ENCODE measurements at regions not wholly inside any gene's neighbourhood (a gene's known extent, or its start where the extent isn't known, plus 50 kb on each side); places are given as distances from the start of the nearest gene placed in this dataset.
"Not testable (repeated sequence)": the region's sequence is repeated elsewhere in the genome, so short reads cannot be mapped to it uniquely, and the experiment has no call there.

GRCh38 chr5:172540099-172540870, 86.0 kb upstream of the SH3PXD2B start:
- in situ Hi-C loops (cut with HindIII; ENCODE audit: low pct_unique_long_range_greater_than_20kb, low sequenced_read_pairs), result no loop called here
- DNase-seq (ENCODE audit: low read depth, low spot score), result no peak

- in situ Hi-C loops (cut with HindIII; ENCODE audit: low pct_unique_long_range_greater_than_20kb, low sequenced_read_pairs), result no loop called here
These were observed 80.8 kb upstream of the SH3PXD2B start for GRCh38 chr5:172535108-172535445.

GRCh38 chr5:172534229-172535107, 80.1 kb upstream of the SH3PXD2B start:
- in situ Hi-C loops (cut with HindIII; ENCODE audit: low pct_unique_long_range_greater_than_20kb, low sequenced_read_pairs), result no loop called here
- DNase-seq (ENCODE audit: low read depth, low spot score), result no peak

More at GRCh38 chr5:172535108-172535445, 80.8 kb upstream of the SH3PXD2B start:
- DNase-seq (ENCODE audit: low read depth, low spot score), result no peak

GRCh38 chr5:172533399-172534228, 79.3 kb upstream of the SH3PXD2B start:
- in situ Hi-C loops (cut with HindIII; ENCODE audit: low pct_unique_long_range_greater_than_20kb, low sequenced_read_pairs), result no loop called here
- peak; percentile 13 for DNase-seq (ENCODE audit: low read depth, low spot score)

- no peak for DNase-seq (ENCODE audit: low read depth, low spot score)
- in situ Hi-C loops (cut with HindIII; ENCODE audit: low pct_unique_long_range_greater_than_20kb, low sequenced_read_pairs), result no loop called here
These were observed 78.7 kb upstream of the SH3PXD2B start for GRCh38 chr5:172533058-172533398.

- in situ Hi-C loops (cut with HindIII; ENCODE audit: low pct_unique_long_range_greater_than_20kb, low sequenced_read_pairs); DNase-seq (ENCODE audit: low read depth, low spot score): not testable (repeated sequence)
These were observed 78.1 kb upstream of the SH3PXD2B start for GRCh38 chr5:172532439-172532838.

- DNase-seq (ENCODE audit: low read depth, low spot score), result no peak
- in situ Hi-C loops (cut with HindIII; ENCODE audit: low pct_unique_long_range_greater_than_20kb, low sequenced_read_pairs), result no loop called here
These were observed 77.3 kb upstream of the SH3PXD2B start for GRCh38 chr5:172531704-172532026.

- no peak for DNase-seq (ENCODE audit: low read depth, low spot score)
- in situ Hi-C loops (cut with HindIII; ENCODE audit: low pct_unique_long_range_greater_than_20kb, low sequenced_read_pairs), result no loop called here
These were observed 76.8 kb upstream of the SH3PXD2B start for GRCh38 chr5:172530878-172531703.

GRCh38 chr5:172530406-172530805, 76.1 kb upstream of the SH3PXD2B start:
- in situ Hi-C loops (cut with HindIII; ENCODE audit: low pct_unique_long_range_greater_than_20kb, low sequenced_read_pairs), result no loop called here

GRCh38 chr5:172529896-172530295, 75.6 kb upstream of the SH3PXD2B start:
- DNase-seq (ENCODE audit: low read depth, low spot score), result no peak
- in situ Hi-C loops (cut with HindIII; ENCODE audit: low pct_unique_long_range_greater_than_20kb, low sequenced_read_pairs), result no loop called here

More at GRCh38 chr5:172530406-172530805, 76.1 kb upstream of the SH3PXD2B start:
- DNase-seq (ENCODE audit: low read depth, low spot score), result no peak

- DNase-seq (ENCODE audit: low read depth, low spot score), result peak; percentile 7
- in situ Hi-C loops (cut with HindIII; ENCODE audit: low pct_unique_long_range_greater_than_20kb, low sequenced_read_pairs), result no loop called here
These were observed 74.1 kb upstream of the SH3PXD2B start for GRCh38 chr5:172528440-172528839.

- in situ Hi-C loops (cut with HindIII; ENCODE audit: low pct_unique_long_range_greater_than_20kb, low sequenced_read_pairs), result no loop called here
- no peak for DNase-seq (ENCODE audit: low read depth, low spot score)
These were observed 73.2 kb upstream of the SH3PXD2B start for GRCh38 chr5:172527559-172527958.

- DNase-seq (ENCODE audit: low read depth, low spot score), result no peak
- in situ Hi-C loops (cut with HindIII; ENCODE audit: low pct_unique_long_range_greater_than_20kb, low sequenced_read_pairs), result no loop called here
These were observed 71.7 kb upstream of the SH3PXD2B start for GRCh38 chr5:172525996-172526360.

GRCh38 chr5:172525307-172525995, 71.1 kb upstream of the SH3PXD2B start:
- in situ Hi-C loops (cut with HindIII; ENCODE audit: low pct_unique_long_range_greater_than_20kb, low sequenced_read_pairs), result no loop called here
- DNase-seq (ENCODE audit: low read depth, low spot score), result no peak

GRCh38 chr5:172524573-172525021, 70.3 kb upstream of the SH3PXD2B start:
- DNase-seq (ENCODE audit: low read depth, low spot score), result no peak

GRCh38 chr5:172523146-172523745, 68.9 kb upstream of the SH3PXD2B start:
- no peak for DNase-seq (ENCODE audit: low read depth, low spot score)
- in situ Hi-C loops (cut with HindIII; ENCODE audit: low pct_unique_long_range_greater_than_20kb, low sequenced_read_pairs), result no loop called here

More at GRCh38 chr5:172524573-172525021, 70.3 kb upstream of the SH3PXD2B start:
- in situ Hi-C loops (cut with HindIII; ENCODE audit: low pct_unique_long_range_greater_than_20kb, low sequenced_read_pairs), result no loop called here
